HEK293 (cell line): ENCODE measurements at regions not wholly inside any gene's neighbourhood (a gene's known extent, or its start where the extent isn't known, plus 50 kb on each side); places are given as distances from the start of the nearest gene placed in this dataset.

ENCODE experiments used
- CTCF ChIA-PET: fragments of 350-600 bp; formaldehyde crosslinking; extraction: SDS; loops from one replicate; lab custom pipeline; 2021; ENCODE audit warnings: antibody characterized with exemption; lab: Yijun Ruan, JAX
- POLR2A ChIA-PET: fragments of 300-600 bp; formaldehyde crosslinking; extraction: SDS; loops from one replicate; lab custom pipeline; 2020; ENCODE audit warnings: antibody characterized with exemption, inconsistent platforms; lab: Yijun Ruan, JAX
- H3K27ac ChIP-seq: fragments of 200-500 bp; sonication (Bioruptor generic); 2 replicates; pipeline ENCODE4 v1.5.1; 2014; ENCODE audit warnings: low read depth, low read length, control low read depth, inconsistent platforms; ENCODE audit errors: extremely low read depth
- H3K36me3 ChIP-seq, 2 experiments: fragments of 200-500 bp in 1 of 2; sonication (Bioruptor generic) in 1 of 2; 1 replicate in 1 of 2; 2 replicates in 1 of 2; pipeline ENCODE4 v1.5.1; 2014 to 2017; ENCODE audit warnings: inconsistent platforms in 2 of 2, low read length in 2 of 2; ENCODE audit not compliant: control insufficient read depth in 2 of 2, insufficient read depth in 1 of 2
- H3K4me1 ChIP-seq: fragments of 200-500 bp; sonication (Bioruptor generic); 2 replicates; pipeline ENCODE4 v1.5.1; 2014; ENCODE audit warnings: mild to moderate bottlenecking, low read length, inconsistent platforms; ENCODE audit not compliant: control insufficient read depth, insufficient read depth
- H3K4me3 ChIP-seq: 2 replicates; pipeline ENCODE4 v1.5.1; 2011; ENCODE audit warnings: low read depth, mild to moderate bottlenecking, control low read depth, low read length, moderate library complexity
- H3K9me3 ChIP-seq: fragments of 200-500 bp; sonication (Bioruptor generic); 2 replicates; pipeline ENCODE4 v1.5.1; 2014; ENCODE audit warnings: low read depth, low read length, inconsistent platforms; ENCODE audit not compliant: control insufficient read depth, insufficient read depth
- KLF1 ChIP-seq: fragments of 450-650 bp; formaldehyde crosslinking; IDR thresholded peaks from 2 replicates; pipeline ENCODE4 v1.5.1; 2016; ENCODE audit warnings: missing biosample characterization, missing genetic modification characterization
- KLF8 ChIP-seq: fragments of 450-650 bp; formaldehyde crosslinking; IDR thresholded peaks from 2 replicates; pipeline ENCODE4 v1.5.1; 2016; ENCODE audit warnings: missing biosample characterization, missing genetic modification characterization
- KLF9 ChIP-seq: fragments of 450-650 bp; formaldehyde crosslinking; IDR thresholded peaks from 2 replicates; pipeline ENCODE4 v1.5.1; 2016; ENCODE audit warnings: missing biosample characterization, missing genetic modification characterization, low read depth
- REPIN1 ChIP-seq: fragments of 450-650 bp; formaldehyde crosslinking; IDR thresholded peaks from 2 replicates; pipeline ENCODE4 v1.5.1; 2017; ENCODE audit warnings: missing biosample characterization, missing genetic modification characterization, low read depth
- SALL2 ChIP-seq: fragments of 450-650 bp; formaldehyde crosslinking; IDR thresholded peaks from 2 replicates; pipeline ENCODE4 v1.5.0; 2017; ENCODE audit warnings: missing biosample characterization, mild to moderate bottlenecking, missing genetic modification characterization, borderline replicate concordance
- SETDB1 ChIP-seq: IDR thresholded peaks from one replicate; pipeline ENCODE4 v1.6.1; 2017; ENCODE audit warnings: mild to moderate bottlenecking, low read length, moderate library complexity, mixed read lengths; ENCODE audit not compliant: insufficient read length
- ZBTB48 ChIP-seq: fragments of 450-650 bp; formaldehyde crosslinking; IDR thresholded peaks from 2 replicates; pipeline ENCODE4 v1.5.1; 2016; ENCODE audit warnings: missing biosample characterization, missing genetic modification characterization
- ZNF121 ChIP-seq: fragments of 450-650 bp; formaldehyde crosslinking; IDR thresholded peaks from 2 replicates; pipeline ENCODE4 v1.5.1; 2016; ENCODE audit warnings: missing biosample characterization, missing genetic modification characterization
- ZNF146 ChIP-seq: fragments of 450-650 bp; formaldehyde crosslinking; IDR thresholded peaks from 2 replicates; pipeline ENCODE4 v1.5.1; 2016; ENCODE audit warnings: missing biosample characterization, missing genetic modification characterization
- ZNF174 ChIP-seq: fragments of 450-650 bp; formaldehyde crosslinking; IDR thresholded peaks from 2 replicates; pipeline ENCODE4 v1.5.0; 2017; ENCODE audit warnings: missing biosample characterization, mild to moderate bottlenecking, missing genetic modification characterization
- ZNF175 ChIP-seq: fragments of 450-650 bp; formaldehyde crosslinking; IDR thresholded peaks from 2 replicates; pipeline ENCODE4 v1.5.1; 2016; ENCODE audit warnings: missing biosample characterization, missing genetic modification characterization
- ZNF184 ChIP-seq: fragments of 450-650 bp; IDR thresholded peaks from 2 replicates; pipeline ENCODE4 v1.5.1; 2018; ENCODE audit warnings: missing biosample characterization, mild to moderate bottlenecking, missing genetic modification characterization
- ZNF23 ChIP-seq: fragments of 450-650 bp; formaldehyde crosslinking; IDR thresholded peaks from 2 replicates; pipeline ENCODE4 v1.5.1; 2016; ENCODE audit warnings: missing biosample characterization, missing genetic modification characterization, borderline replicate concordance
- ZNF266 ChIP-seq: fragments of 450-650 bp; formaldehyde crosslinking; IDR thresholded peaks from 2 replicates; pipeline ENCODE4 v1.5.1; 2016; ENCODE audit warnings: missing biosample characterization, missing genetic modification characterization, low read depth
- ZNF324 ChIP-seq: fragments of 450-650 bp; formaldehyde crosslinking; IDR thresholded peaks from 2 replicates; pipeline ENCODE4 v1.5.1; 2016; ENCODE audit warnings: missing biosample characterization, missing genetic modification characterization
- ZNF391 ChIP-seq: fragments of 450-650 bp; formaldehyde crosslinking; IDR thresholded peaks from 2 replicates; pipeline ENCODE4 v1.5.1; 2016; ENCODE audit warnings: low read depth, missing biosample characterization, missing genetic modification characterization, borderline replicate concordance
- ZNF426 ChIP-seq: fragments of 450-650 bp; formaldehyde crosslinking; IDR thresholded peaks from 2 replicates; pipeline ENCODE4 v1.5.1; 2017; ENCODE audit warnings: missing biosample characterization, missing genetic modification characterization, mild to moderate bottlenecking, inconsistent platforms, moderate library complexity
- ZNF514 ChIP-seq: fragments of 450-650 bp; formaldehyde crosslinking; IDR thresholded peaks from 2 replicates; pipeline ENCODE4 v1.5.1; 2016; ENCODE audit warnings: missing biosample characterization, missing genetic modification characterization
- ZNF600 ChIP-seq: fragments of 450-650 bp; formaldehyde crosslinking; IDR thresholded peaks from 2 replicates; pipeline ENCODE4 v1.5.1; 2016; ENCODE audit warnings: missing biosample characterization, missing genetic modification characterization
- ZNF624 ChIP-seq: fragments of 450-650 bp; formaldehyde crosslinking; IDR thresholded peaks from 2 replicates; pipeline ENCODE4 v1.5.1; 2017; ENCODE audit warnings: missing biosample characterization, missing genetic modification characterization
- ZNF654 ChIP-seq: fragments of 450-650 bp; formaldehyde crosslinking; IDR thresholded peaks from 2 replicates; pipeline ENCODE4 v1.5.1; 2016; ENCODE audit warnings: low read depth, missing biosample characterization, missing genetic modification characterization
- ZNF747 ChIP-seq: fragments of 450-650 bp; formaldehyde crosslinking; IDR thresholded peaks from 2 replicates; pipeline ENCODE4 v1.5.1; 2016; ENCODE audit warnings: missing biosample characterization, missing genetic modification characterization
- ZNF785 ChIP-seq: fragments of 450-650 bp; formaldehyde crosslinking; IDR thresholded peaks from 2 replicates; pipeline ENCODE4 v1.5.1; 2016; ENCODE audit warnings: missing biosample characterization, missing genetic modification characterization
- ZNF843 ChIP-seq: fragments of 450-650 bp; formaldehyde crosslinking; IDR thresholded peaks from 2 replicates; pipeline ENCODE4 v1.5.1; 2016; ENCODE audit warnings: missing biosample characterization, missing genetic modification characterization
- ZSCAN16 ChIP-seq: fragments of 450-650 bp; formaldehyde crosslinking; IDR thresholded peaks from 2 replicates; pipeline ENCODE4 v1.5.1; 2016; ENCODE audit warnings: missing biosample characterization, missing genetic modification characterization
- TF ChIP-seq, protein P1 (sequence below): fragments of 450-650 bp; formaldehyde crosslinking; IDR thresholded peaks from 2 replicates; pipeline ENCODE4 v1.5.1; 2017; ENCODE audit warnings: missing biosample characterization, missing genetic modification characterization
- TF ChIP-seq, protein P2 (sequence below): fragments of 450-650 bp; formaldehyde crosslinking; IDR thresholded peaks from 2 replicates; pipeline ENCODE4 v1.5.1; 2016; ENCODE audit warnings: missing biosample characterization, missing genetic modification characterization
- TF ChIP-seq, protein P3 (sequence below): fragments of 450-650 bp; formaldehyde crosslinking; IDR thresholded peaks from 2 replicates; pipeline ENCODE4 v1.5.1; 2016; ENCODE audit warnings: missing biosample characterization, missing genetic modification characterization

- Histone ChIP-seq H3K36me3 (no peaks in the 10 kb centered on the region), H3K4me1 (no peaks in the 10 kb centered on the region), H3K9me3 (no peaks in the 10 kb centered on the region), H3K4me3 (no peak overlapping the region), H3K27ac (no peak overlapping the region)
- ChIA-PET POLR2A (no interaction called here), CTCF (no interaction called here)
- TF ChIP-seq ZNF785 (tag by site-specific recombination) (no peak), KLF9 (tag by site-specific recombination) (no peak), ZNF391 (tag by site-specific recombination) (no peak), ZNF23 (tag by site-specific recombination) (no peak), ZNF121 (tag by site-specific recombination) (no peak), ZNF146 (tag by site-specific recombination) (no peak), KLF1 (no peak), REPIN1 (tag by site-specific recombination) (no peak), ZNF600 (tag by site-specific recombination) (no peak), ZNF654 (tag by site-specific recombination) (no peak), ZNF426 (tag by site-specific recombination) (no peak)
- TF ChIP-seq, protein P1, sequence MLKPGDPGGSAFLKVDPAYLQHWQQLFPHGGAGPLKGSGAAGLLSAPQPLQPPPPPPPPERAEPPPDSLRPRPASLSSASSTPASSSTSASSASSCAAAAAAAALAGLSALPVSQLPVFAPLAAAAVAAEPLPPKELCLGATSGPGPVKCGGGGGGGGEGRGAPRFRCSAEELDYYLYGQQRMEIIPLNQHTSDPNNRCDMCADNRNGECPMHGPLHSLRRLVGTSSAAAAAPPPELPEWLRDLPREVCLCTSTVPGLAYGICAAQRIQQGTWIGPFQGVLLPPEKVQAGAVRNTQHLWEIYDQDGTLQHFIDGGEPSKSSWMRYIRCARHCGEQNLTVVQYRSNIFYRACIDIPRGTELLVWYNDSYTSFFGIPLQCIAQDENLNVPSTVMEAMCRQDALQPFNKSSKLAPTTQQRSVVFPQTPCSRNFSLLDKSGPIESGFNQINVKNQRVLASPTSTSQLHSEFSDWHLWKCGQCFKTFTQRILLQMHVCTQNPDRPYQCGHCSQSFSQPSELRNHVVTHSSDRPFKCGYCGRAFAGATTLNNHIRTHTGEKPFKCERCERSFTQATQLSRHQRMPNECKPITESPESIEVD (tag by site-specific recombination) = no peak
- TF ChIP-seq, protein P2, sequence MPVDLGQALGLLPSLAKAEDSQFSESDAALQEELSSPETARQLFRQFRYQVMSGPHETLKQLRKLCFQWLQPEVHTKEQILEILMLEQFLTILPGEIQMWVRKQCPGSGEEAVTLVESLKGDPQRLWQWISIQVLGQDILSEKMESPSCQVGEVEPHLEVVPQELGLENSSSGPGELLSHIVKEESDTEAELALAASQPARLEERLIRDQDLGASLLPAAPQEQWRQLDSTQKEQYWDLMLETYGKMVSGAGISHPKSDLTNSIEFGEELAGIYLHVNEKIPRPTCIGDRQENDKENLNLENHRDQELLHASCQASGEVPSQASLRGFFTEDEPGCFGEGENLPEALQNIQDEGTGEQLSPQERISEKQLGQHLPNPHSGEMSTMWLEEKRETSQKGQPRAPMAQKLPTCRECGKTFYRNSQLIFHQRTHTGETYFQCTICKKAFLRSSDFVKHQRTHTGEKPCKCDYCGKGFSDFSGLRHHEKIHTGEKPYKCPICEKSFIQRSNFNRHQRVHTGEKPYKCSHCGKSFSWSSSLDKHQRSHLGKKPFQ (tag by site-specific recombination) = no peak
These were observed 264.9 kb upstream of the LMO3 start for GRCh38 chr12:16870845-16871244.

DNA sequence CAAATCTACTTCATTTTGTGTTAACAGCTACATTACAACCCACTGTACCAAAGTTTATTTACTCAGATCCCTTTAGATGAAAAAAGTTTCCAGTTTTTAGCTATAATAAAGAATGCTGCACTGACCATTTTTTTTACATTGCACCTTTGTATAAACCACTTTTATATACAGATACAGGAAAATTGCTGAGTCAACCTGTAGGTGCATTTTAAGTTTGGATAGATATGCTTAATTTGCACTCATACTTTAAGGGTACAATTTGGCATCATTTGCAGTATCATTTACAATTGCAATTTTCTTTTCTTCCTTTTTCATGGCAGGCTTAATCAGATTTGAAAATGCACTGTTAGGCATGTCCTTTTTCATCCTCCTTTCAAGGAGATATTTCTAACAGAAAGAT is 257.8 kb upstream of the LMO3 start:
- Histone ChIP-seq H3K4me3 (no peak overlapping the region), H3K27ac (no peak overlapping the region), H3K36me3 (no peaks in the 10 kb centered on the region), H3K4me1 (no peaks in the 10 kb centered on the region)
- CTCF ChIA-PET = interaction anchor here (0.7 kb wide), 1 partner anchor 62 kb away, joined by 3 read pairs; no protein-coding TSS in a partner anchor
- POLR2A ChIA-PET = no interaction called here
- TF ChIP-seq ZNF843 (tag by site-specific recombination) (no peak), SETDB1 (no peak), ZNF174 (tag by site-specific recombination) (no peak), ZNF624 (tag by site-specific recombination) (no peak), ZNF175 (tag by site-specific recombination) (no peak), ZNF324 (tag by site-specific recombination) (no peak), REPIN1 (tag by site-specific recombination) (no peak), ZNF23 (tag by site-specific recombination) (no peak), ZSCAN16 (no peak), SALL2 (no peak), KLF8 (tag by site-specific recombination) (no peak), ZBTB48 (tag by site-specific recombination) (no peak), ZNF785 (tag by site-specific recombination) (no peak), ZNF184 (tag by site-specific recombination) (no peak), ZNF747 (no peak), ZNF514 (no peak), ZNF266 (tag by site-specific recombination) (no peak)
- TF ChIP-seq, protein P3, sequence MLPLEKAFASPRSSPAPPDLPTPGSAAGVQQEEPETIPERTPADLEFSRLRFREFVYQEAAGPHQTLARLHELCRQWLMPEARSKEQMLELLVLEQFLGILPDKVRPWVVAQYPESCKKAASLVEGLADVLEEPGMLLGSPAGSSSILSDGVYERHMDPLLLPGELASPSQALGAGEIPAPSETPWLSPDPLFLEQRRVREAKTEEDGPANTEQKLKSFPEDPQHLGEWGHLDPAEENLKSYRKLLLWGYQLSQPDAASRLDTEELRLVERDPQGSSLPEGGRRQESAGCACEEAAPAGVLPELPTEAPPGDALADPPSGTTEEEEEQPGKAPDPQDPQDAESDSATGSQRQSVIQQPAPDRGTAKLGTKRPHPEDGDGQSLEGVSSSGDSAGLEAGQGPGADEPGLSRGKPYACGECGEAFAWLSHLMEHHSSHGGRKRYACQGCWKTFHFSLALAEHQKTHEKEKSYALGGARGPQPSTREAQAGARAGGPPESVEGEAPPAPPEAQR (tag by site-specific recombination) = no peak
- TF ChIP-seq, all 188 proteins: peak for 0
- H3K9me3 ChIP-seq = no peaks in the 10 kb centered on the region
